ENCODE measurements at regions not wholly inside any gene's neighbourhood (a gene's known extent, or its start where the extent isn't known, plus 50 kb on each side); places are given as distances from the start of the nearest gene placed in this dataset.

DNA sequence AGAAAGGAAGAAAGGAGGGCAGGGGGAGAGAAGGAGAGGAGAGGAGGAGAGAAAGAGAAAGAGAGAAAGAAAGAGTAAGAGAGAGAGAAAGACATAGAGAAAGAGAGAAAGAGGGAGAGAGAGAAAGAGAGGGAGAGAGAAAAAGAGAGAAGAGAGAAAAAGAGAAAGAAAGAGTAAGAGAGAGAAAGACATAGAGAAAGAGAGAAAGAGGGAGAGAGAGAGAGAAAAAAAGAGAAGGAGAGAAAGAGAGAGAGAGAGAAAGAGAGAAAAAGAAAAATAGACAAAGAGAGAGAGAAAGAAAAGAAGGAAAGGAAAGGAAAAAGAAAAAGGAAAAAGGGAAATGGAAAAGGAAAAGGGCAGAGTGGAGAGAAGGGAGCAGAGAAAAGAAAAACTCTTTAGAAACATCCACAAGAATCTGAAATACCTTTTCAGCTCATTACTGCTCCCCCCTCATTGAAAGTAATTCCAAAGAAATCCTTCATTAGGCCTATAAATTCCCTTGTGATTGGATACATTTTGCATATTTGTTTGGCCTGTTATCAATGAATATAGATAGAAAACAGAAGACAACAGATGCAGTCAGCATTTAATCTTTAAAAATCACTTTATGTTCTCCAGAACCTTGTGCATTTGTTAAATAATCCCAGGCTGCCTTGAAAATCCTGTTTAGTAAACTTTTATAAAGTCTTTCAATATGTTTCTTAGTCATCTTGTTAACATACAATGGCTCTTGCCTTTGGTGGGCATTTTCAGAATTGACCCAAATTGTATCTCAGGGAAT, 411.5 kb downstream of the NFIB start:
- TF ChIP-seq CTCF (IDR thresholded peaks at IDR 0.05) (no peak), POLR2A (IDR thresholded peaks at IDR 0.05) (no peak)

Measured in uterus (tissue), 2 donors.